ENCODE measurements at regions not wholly inside any gene's neighbourhood (a gene's known extent, or its start where the extent isn't known, plus 50 kb on each side); places are given as distances from the start of the nearest gene placed in this dataset.
"Not testable (repeated sequence)": the region's sequence is repeated elsewhere in the genome, so short reads cannot be mapped to it uniquely, and the experiment has no call there.

- H3K4me1 ChIP-seq (ENCODE audit: insufficient read depth) = no peaks in the 10 kb centered on the region
- no peak for DNase-seq
- no peaks in the 10 kb centered on the region for H3K36me3 ChIP-seq
- WGBS, 3 donors = 68 to 78% (median 68%) methylated on average over 4 of the region's 4 CpGs
- TF ChIP-seq POLR2A (IDR thresholded peaks at IDR 0.05) (no peak), CTCF (IDR thresholded peaks at IDR 0.05) (no peak)
- intact Hi-C loops (cut with DNase I) = no loop called here
- no peak overlapping the region for H3K27ac ChIP-seq
- H3K9me3 ChIP-seq = no peaks in the 10 kb centered on the region
- H3K27me3 ChIP-seq = no peaks in the 10 kb centered on the region
- H3K4me3 ChIP-seq = no peak overlapping the region
Measured at GRCh38 chr5:10017786-10018185, 231.9 kb downstream of the ATPSCKMT start.

- H3K4me1 ChIP-seq (ENCODE audit: insufficient read depth); H3K27me3 ChIP-seq; H3K36me3 ChIP-seq; H3K9me3 ChIP-seq; DNase-seq; H3K4me3 ChIP-seq; H3K27ac ChIP-seq; intact Hi-C loops (cut with DNase I): not testable (repeated sequence)
- WGBS, 3 donors = 74 to 82% (median 80%) methylated on average over 8 of the region's 8 CpGs
Measured at GRCh38 chr5:10016559-10016958, 233.1 kb downstream of the ATPSCKMT start.

- WGBS, 3 donors = 83 to 93% (median 89%) methylated on average over 3 of the region's 3 CpGs
- H3K9me3 ChIP-seq; intact Hi-C loops (cut with DNase I): not testable (repeated sequence)
Measured at GRCh38 chr5:10015681-10016080, 234.0 kb downstream of the ATPSCKMT start.

GRCh38 chr5:10009802-10010201 is 239.9 kb downstream of the ATPSCKMT start:
- H3K27me3 ChIP-seq = no peaks in the 10 kb centered on the region
- DNase-seq = no peak
- H3K4me3 ChIP-seq = no peak overlapping the region
- no peaks in the 10 kb centered on the region for H3K4me1 ChIP-seq (ENCODE audit: insufficient read depth)
- TF ChIP-seq POLR2A (IDR thresholded peaks at IDR 0.05) (no peak), EP300 (IDR thresholded peaks at IDR 0.05) (no peak), CTCF (IDR thresholded peaks at IDR 0.05) (no peak)
- 29 to 45% (median 34%) methylated on average over 1 of the region's 1 CpG for WGBS, 3 donors
- no peaks in the 10 kb centered on the region for H3K9me3 ChIP-seq
- no peak overlapping the region for H3K27ac ChIP-seq
- intact Hi-C loops (cut with DNase I) = no loop called here
- H3K36me3 ChIP-seq = no peaks in the 10 kb centered on the region

More at GRCh38 chr5:10015681-10016080, 234.0 kb downstream of the ATPSCKMT start:
- H3K36me3 ChIP-seq; DNase-seq; H3K4me3 ChIP-seq; H3K4me1 ChIP-seq (ENCODE audit: insufficient read depth); H3K27me3 ChIP-seq; H3K27ac ChIP-seq: not testable (repeated sequence)

- H3K9me3 ChIP-seq = peaks cover 0 to 4% of the 10 kb centered on the region in 2 donors
- intact Hi-C loops (cut with DNase I) = no loop called here
- TF ChIP-seq CTCF (IDR thresholded peaks at IDR 0.05) (no peak), EP300 (IDR thresholded peaks at IDR 0.05) (no peak), POLR2A (IDR thresholded peaks at IDR 0.05) (no peak)
- H3K36me3 ChIP-seq = no peaks in the 10 kb centered on the region
- no peaks in the 10 kb centered on the region for H3K4me1 ChIP-seq (ENCODE audit: insufficient read depth)
- no peak for DNase-seq
- no peaks in the 10 kb centered on the region for H3K27me3 ChIP-seq
- H3K4me3 ChIP-seq = no peak overlapping the region
- 71 to 73% (median 72%) methylated on average over 4 of the region's 4 CpGs for whole genome bisulfite sequencing, 3 donors
- H3K27ac ChIP-seq = no peak overlapping the region
Measured at GRCh38 chr5:9987101-9987500, 262.6 kb downstream of the ATPSCKMT start.

- 23 to 34% (median 30%) methylated on average over 2 of the region's 2 CpGs for WGBS, 3 donors
Measured at GRCh38 chr5:9977070-9977469, 272.6 kb downstream of the ATPSCKMT start.

More at GRCh38 chr5:9977070-9977469, 272.6 kb downstream of the ATPSCKMT start:
- no peaks in the 10 kb centered on the region for H3K9me3 ChIP-seq
- H3K27ac ChIP-seq = no peak overlapping the region
- intact Hi-C loops (cut with DNase I) = no loop called here
- no peaks in the 10 kb centered on the region for H3K36me3 ChIP-seq
- no peak for DNase-seq
- no peaks in the 10 kb centered on the region for H3K4me1 ChIP-seq (ENCODE audit: insufficient read depth)
- H3K4me3 ChIP-seq = no peak overlapping the region
- H3K27me3 ChIP-seq = no peaks in the 10 kb centered on the region
- TF ChIP-seq CTCF (IDR thresholded peaks at IDR 0.05) (no peak), EP300 (IDR thresholded peaks at IDR 0.05) (no peak), POLR2A (IDR thresholded peaks at IDR 0.05) (no peak)
